ENCODE measurements at regions not wholly inside any gene's neighbourhood (a gene's known extent, or its start where the extent isn't known, plus 50 kb on each side); places are given as distances from the start of the nearest gene placed in this dataset.

DNA sequence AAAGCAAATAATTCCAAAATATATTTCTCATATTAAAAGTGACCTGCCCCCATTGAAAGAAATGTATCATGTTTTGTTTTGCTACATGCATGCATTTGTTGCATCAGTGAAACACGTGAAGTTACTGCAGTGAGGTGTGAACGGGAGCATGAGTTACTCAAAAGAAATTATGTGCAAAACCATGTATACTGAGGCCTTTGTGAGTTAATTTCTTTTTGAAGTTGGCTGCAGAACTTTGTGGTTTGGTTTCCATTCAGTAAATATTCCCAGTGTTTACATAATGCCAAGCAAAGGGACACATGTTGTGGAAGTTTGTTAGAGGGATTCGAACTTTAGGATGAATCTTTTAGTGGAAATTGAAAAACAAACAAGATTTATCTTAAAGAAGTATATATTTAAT is 619.4 kb upstream of the ADAMTS5 start:
- TF ChIP-seq, protein P1, sequence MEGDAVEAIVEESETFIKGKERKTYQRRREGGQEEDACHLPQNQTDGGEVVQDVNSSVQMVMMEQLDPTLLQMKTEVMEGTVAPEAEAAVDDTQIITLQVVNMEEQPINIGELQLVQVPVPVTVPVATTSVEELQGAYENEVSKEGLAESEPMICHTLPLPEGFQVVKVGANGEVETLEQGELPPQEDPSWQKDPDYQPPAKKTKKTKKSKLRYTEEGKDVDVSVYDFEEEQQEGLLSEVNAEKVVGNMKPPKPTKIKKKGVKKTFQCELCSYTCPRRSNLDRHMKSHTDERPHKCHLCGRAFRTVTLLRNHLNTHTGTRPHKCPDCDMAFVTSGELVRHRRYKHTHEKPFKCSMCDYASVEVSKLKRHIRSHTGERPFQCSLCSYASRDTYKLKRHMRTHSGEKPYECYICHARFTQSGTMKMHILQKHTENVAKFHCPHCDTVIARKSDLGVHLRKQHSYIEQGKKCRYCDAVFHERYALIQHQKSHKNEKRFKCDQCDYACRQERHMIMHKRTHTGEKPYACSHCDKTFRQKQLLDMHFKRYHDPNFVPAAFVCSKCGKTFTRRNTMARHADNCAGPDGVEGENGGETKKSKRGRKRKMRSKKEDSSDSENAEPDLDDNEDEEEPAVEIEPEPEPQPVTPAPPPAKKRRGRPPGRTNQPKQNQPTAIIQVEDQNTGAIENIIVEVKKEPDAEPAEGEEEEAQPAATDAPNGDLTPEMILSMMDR (IDR thresholded peaks at IDR 0.05) = no peak
- no peak for TF ChIP-seq EZH2 (IDR thresholded peaks at IDR 0.05)
